UCSD-AML1 (cell line): ENCODE measurements at regions not wholly inside any gene's neighbourhood (a gene's known extent, or its start where the extent isn't known, plus 50 kb on each side); places are given as distances from the start of the nearest gene placed in this dataset.

Experiments used
- DNase-seq: peaks from one replicate; lab custom pipeline; 2025; ENCODE audit not compliant: unreplicated experiment; lab: John Stamatoyannopoulos, UW

DNA sequence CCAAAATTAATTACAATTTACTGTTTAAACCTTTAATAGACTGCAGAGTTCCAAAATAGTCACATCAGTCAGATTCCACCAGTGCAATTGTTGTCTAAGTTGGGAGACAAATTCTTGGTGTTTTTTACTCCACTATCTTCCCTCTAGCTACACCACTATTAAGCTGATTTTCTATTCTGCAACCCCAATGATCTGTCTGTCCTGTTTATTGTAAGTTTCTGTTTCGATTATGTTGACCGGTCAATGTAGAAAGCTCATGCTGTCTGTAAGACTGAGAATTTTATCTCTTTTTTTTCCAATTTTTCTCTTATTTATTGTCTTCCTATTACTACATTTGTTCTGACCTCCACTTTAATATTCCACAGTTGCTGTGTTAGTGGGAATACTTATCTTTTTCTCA lies 557.5 kb downstream of the SH2D4B start:
- no peak for DNase-seq

GRCh38 chr10:81096558-81096957 lies 558.9 kb downstream of the SH2D4B start:
- DNase-seq = no peak

GRCh38 chr10:81101062-81101461 lies 563.4 kb downstream of the SH2D4B start:
- DNase-seq = no peak

- no peak for DNase-seq
These were observed 566.8 kb downstream of the SH2D4B start for GRCh38 chr10:81104494-81104893.

DNA sequence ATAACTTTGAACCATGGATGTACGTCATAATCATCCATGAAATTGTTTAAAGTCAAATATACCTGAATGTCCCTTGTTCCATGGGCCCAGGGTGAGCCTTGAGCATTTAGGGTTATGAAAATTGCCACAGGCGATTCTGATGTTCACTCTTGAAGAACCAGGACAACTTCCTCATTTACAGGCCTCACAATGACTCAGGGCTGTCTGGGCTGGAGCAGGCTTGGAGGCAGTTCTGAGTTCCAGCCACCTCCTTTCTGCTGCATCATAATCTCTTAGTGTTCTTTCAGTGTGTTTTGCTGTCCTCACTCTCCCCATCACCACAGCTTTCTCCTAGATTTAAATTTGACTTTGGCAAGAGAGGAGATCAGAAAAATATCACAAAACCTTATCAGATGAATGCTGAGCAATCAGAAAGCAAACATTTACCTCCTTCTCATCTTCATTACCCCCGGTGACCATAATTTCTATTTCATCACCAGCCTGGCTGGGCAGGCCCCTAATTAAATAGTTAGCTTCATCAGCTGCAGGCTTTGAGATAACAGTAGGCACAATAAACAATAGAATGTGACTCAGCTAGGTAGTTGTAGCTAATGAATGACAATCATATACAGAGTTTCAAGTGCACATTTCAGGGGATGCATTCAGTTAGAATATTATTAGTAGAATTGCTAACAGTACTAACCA lies 571.0 kb downstream of the SH2D4B start:
- peak; percentile 12 for DNase-seq

DNA sequence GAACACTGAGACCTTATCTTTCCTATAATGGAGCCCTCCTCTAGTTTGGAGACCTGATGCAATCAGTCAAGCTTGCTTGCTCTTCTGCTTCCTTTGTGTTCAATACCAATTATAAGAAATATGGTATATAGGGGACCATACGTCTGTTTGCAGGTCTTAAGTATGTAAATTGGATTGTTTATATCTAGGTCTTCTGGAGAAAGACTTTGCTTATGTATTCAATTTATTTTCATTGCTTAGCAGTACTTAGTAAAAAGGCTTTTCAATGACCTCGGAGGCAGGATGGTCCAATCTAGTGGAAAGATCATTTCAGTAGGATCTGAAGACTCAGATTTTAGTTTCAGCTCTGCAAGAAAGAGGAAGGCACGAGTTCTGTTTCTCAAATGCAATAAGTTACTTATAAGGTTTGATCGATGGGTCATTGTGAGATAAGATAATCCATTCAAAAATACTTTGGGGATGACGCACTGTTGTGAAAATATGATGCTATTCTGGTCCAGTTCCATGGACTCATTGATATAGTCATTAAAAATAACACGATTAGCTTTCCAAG lies 571.6 kb downstream of the SH2D4B start:
- DNase-seq = no peak

DNA sequence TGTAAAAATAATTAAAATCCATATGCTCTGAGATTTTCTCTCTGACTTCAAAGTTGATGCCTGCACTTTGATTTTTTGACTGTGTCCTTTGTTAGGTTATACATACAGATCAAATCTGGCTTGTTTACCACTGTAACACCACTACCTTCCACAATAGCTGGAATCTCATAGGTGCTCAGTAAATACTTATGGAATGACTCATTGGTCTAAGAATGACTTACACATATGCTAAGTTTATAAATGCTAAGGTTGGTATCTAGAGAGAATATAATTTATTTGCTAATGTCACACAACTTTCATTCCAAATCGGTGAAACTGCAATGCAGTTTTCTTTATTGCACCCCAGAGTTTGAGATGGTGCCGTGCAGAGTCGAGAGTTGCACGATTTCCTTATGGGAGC lies 578.5 kb downstream of the SH2D4B start:
- DNase-seq = no peak

- DNase-seq = no peak
These were observed 579.3 kb downstream of the SH2D4B start for GRCh38 chr10:81116990-81117389.

- no peak for DNase-seq
These were observed 590.2 kb downstream of the SH2D4B start for GRCh38 chr10:81127931-81128330.

- no peak for DNase-seq
These were observed 592.3 kb downstream of the SH2D4B start for GRCh38 chr10:81130014-81130413.

DNA sequence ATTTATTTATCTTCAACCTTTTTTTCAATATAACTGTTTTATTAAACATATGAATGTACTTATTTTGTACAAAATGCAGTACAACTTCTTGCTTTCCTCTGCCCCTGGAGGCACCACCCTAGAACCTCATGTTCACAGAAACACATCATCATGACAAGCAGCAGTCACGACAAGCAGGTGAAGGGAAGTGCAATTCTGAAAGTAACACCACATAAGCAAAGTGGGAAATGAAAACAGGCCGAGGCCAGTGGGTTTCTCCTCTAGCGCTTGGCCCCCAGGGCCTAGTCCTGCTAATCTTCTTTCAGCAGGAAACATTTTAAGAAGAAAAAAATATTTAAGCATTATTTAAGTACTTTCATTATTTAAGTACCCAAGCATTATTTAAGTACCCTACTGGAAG lies 598.1 kb downstream of the SH2D4B start:
- no peak for DNase-seq

DNA sequence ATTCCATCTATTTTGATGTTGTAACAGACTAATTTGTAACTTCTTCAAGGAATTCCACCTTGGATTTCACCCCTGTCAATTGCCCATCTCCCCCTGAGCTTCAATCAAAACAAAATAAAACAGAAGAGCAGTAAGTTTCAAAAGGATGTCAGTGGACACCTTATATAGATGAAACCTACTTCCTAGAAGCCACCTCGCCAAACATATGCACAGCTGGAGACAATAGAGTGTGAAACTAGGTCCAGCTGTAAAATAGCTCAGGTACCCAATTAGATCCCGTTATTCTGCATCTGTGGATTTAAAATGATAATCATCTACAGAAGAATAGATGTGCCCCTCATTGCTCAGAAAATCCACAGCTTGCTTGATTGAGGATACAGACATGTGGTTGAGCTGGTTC lies 598.6 kb downstream of the SH2D4B start:
- DNase-seq = no peak

- DNase-seq = no peak
These were observed 608.3 kb downstream of the SH2D4B start for GRCh38 chr10:81145975-81146374.

DNA sequence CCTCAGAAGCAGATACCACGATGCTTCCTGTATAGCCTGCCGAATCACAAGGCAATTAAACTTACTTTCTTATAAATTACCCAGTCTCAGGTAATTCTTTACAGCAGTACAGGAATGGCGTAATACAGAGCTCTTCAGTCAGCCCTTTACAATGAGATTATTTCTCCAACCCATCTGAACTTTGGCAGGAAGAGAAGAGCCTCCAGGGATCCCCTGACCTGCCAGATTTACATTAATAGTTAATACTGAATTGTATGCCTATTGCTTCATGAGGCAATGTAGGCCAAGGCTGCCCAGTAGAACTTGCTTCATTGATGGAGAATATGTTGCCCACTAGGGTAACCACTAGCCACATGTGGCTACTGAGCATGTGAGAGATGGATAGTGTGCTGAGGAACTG lies 608.7 kb downstream of the SH2D4B start:
- no peak for DNase-seq

DNA sequence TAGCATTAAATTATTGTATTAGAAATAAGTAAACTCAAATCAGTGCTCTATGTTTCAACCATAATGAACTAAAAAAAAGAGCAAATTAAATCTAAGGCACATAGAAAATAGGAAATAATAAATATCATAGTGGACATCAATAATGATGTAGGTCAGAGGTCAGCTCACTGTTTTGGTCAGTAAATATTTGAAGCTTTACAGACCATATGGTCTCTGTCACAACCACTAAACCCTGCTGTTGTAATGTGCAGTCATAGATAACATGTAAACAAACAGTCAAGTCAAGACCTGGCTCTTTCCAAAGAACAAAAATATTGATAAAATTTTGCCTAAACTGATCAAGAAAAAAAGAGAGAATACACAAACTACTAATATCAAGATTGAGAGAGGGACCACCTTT lies 615.0 kb downstream of the SH2D4B start:
- DNase-seq = no peak

DNA sequence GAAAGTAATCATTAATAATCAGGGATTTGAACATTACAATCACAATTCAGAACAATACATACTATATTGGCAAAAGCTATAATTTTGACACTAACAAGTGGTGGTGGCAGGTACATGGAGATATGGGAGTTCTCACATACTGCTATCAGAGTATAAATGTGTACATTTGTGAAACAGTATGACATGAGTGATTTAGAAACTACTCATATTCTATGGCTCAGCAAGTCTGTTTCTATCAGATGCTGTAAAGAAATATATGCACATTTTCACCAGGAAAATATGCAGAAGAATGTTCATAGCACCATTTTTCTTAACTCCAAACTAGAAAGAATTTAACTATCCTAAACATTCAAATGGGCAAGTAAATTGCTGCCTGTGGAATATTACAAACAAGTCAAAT lies 620.0 kb downstream of the SH2D4B start:
- DNase-seq = no peak

GRCh38 chr10:81177651-81178244 lies 640.0 kb downstream of the SH2D4B start:
- no peak for DNase-seq

DNA sequence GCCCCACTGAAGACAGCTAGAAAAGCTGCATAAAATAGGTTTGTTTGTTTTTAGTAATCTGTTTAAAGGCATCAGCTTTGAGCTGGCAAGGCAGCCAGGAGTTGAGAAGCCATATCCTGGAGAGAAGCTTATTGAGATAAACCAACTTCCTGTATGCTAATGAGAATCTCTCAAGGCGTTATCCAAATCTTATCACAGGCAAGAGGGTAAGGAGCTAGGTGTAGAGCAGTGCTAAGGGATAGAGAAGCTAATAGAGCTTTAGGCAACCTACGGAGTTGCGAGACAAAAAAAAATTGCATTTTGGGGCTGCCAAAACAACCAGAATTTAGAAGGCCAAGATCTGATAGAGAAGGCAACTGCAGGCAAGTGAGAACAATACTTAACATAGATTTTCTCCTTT lies 641.6 kb downstream of the SH2D4B start:
- no peak for DNase-seq

- no peak for DNase-seq
These were observed 642.2 kb downstream of the SH2D4B start for GRCh38 chr10:81179805-81180452.

DNA sequence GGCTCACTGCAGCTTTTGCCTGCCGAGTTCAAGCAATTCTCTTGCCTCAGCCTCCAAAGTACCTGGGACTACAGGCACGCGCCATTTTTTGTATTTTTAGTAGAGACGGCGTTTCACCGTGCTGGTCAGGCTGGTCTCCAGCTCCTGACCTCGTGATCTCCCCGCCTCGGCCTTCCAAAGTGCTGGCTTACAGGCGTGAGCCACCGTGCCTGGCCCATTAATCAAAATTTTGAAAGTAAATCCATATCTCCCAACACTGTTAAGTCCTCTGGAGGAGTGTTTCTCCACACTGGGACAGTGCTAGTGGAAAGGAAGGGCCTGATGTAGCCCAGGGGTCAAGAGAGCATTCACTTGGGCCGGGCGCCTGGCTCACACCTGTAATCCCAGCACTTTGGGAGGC lies 644.6 kb downstream of the SH2D4B start:
- no peak for DNase-seq

DNA sequence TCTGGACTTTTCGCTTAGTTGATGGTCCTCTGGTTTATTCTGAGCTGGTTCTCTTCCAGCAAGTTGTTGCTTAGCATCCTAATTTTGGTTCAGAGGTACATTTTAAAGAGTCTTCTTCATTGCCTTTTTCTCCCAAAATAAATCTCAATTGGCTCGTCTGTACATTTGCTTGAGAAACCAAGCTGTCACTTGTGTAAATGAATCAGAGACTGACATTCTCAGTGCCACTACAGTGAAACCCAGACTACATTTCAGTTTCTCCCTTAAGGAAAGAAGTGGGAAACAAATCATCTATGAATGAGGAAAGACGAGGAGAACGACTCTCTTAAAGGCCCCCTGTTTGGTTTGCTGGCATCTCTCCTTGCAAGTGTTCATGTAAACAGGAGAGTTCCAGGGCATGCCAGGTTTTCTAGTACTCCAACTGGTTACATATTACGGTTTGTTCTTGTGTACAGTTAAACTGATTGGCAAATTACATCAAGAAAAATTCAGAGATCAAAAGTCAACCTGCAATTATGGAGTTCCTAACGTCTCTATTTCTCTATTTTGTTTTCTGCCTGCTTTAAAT lies 654.6 kb downstream of the SH2D4B start:
- DNase-seq = no peak

- no peak for DNase-seq
These were observed 663.1 kb downstream of the SH2D4B start for GRCh38 chr10:81200801-81201200.
